BJ (cell line): ENCODE measurements at regions not wholly inside any gene's neighbourhood (a gene's known extent, or its start where the extent isn't known, plus 50 kb on each side); places are given as distances from the start of the nearest gene placed in this dataset.

Source experiments
- CTCF ChIA-PET: fragments of 350-600 bp; formaldehyde crosslinking; extraction: SDS; loops from one replicate; lab custom pipeline; 2021; ENCODE audit warnings: antibody characterized with exemption, inconsistent platforms; lab: Yijun Ruan, JAX
- POLR2A ChIA-PET: fragments of 300-600 bp; sonication (Branson Sonifier 250); formaldehyde crosslinking; extraction: SDS; loops from one replicate; lab custom pipeline; 2021; ENCODE audit warnings: antibody characterized with exemption; lab: Charles Lee
- DNase-seq: peaks from one replicate; pipeline ENCODE4 v3.0.0-alpha.2; 2011; ENCODE audit warnings: low read depth
- H3K27me3 ChIP-seq: 2 replicates; pipeline ENCODE4 v1.6.0; 2011; ENCODE audit warnings: low read length; ENCODE audit not compliant: control insufficient read depth, insufficient read depth
- H3K36me3 ChIP-seq: 2 replicates; pipeline ENCODE4 v1.5.1; 2011; ENCODE audit warnings: low read length; ENCODE audit not compliant: control insufficient read depth, insufficient read depth
- H3K4me3 ChIP-seq: 2 replicates; pipeline ENCODE4 v1.5.1; 2011; ENCODE audit warnings: low read depth, mild to moderate bottlenecking, control low read depth, low read length
- CTCF ChIP-seq: IDR thresholded peaks from 2 replicates; pipeline ENCODE4 v1.5.1; 2011; ENCODE audit warnings: low read depth, mild to moderate bottlenecking, control low read depth, inconsistent platforms, low read length, moderate library complexity; ENCODE audit not compliant: insufficient read depth

GRCh38 chrX:95823796-95824195 lies 860.8 kb upstream of the DIAPH2 start:
- no peak for DNase-seq
- POLR2A ChIA-PET = no interaction called here
- Histone ChIP-seq H3K4me3 (no peak overlapping the region), H3K27me3 (no peaks in the 10 kb centered on the region), H3K36me3 (no peaks in the 10 kb centered on the region)
- CTCF ChIA-PET = no interaction called here
- TF ChIP-seq CTCF = no peak

- no peak for DNase-seq
- ChIA-PET POLR2A (no interaction called here), CTCF (no interaction called here)
- no peaks in the 10 kb centered on the region for H3K36me3 ChIP-seq
- H3K27me3 ChIP-seq = no peaks in the 10 kb centered on the region
- no peak for TF ChIP-seq CTCF
- no peak overlapping the region for H3K4me3 ChIP-seq
Measured at GRCh38 chrX:95835223-95835622, 849.4 kb upstream of the DIAPH2 start.

- TF ChIP-seq CTCF = no peak
- DNase-seq = no peak
- H3K27me3 ChIP-seq = no peaks in the 10 kb centered on the region
- POLR2A ChIA-PET = no interaction called here
- no peaks in the 10 kb centered on the region for H3K36me3 ChIP-seq
- H3K4me3 ChIP-seq = no peak overlapping the region
- CTCF ChIA-PET = no interaction called here
Measured at GRCh38 chrX:95836517-95836916, 848.1 kb upstream of the DIAPH2 start.

GRCh38 chrX:95841863-95842262 lies 842.8 kb upstream of the DIAPH2 start:
- Histone ChIP-seq H3K4me3 (no peak overlapping the region), H3K27me3 (no peaks in the 10 kb centered on the region), H3K36me3 (no peaks in the 10 kb centered on the region)
- CTCF ChIA-PET = no interaction called here
- no peak for DNase-seq
- POLR2A ChIA-PET = no interaction called here
- no peak for TF ChIP-seq CTCF

- no peaks in the 10 kb centered on the region for H3K36me3 ChIP-seq
- no peak for TF ChIP-seq CTCF
- ChIA-PET CTCF (no interaction called here), POLR2A (no interaction called here)
- no peaks in the 10 kb centered on the region for H3K27me3 ChIP-seq
- no peak for DNase-seq
- H3K4me3 ChIP-seq = no peak overlapping the region
Measured at GRCh38 chrX:95860127-95860526, 824.5 kb upstream of the DIAPH2 start.

- H3K4me3 ChIP-seq = no peak overlapping the region
- ChIA-PET CTCF (no interaction called here), POLR2A (no interaction called here)
- no peaks in the 10 kb centered on the region for H3K27me3 ChIP-seq
- DNase-seq = no peak
- no peaks in the 10 kb centered on the region for H3K36me3 ChIP-seq
- TF ChIP-seq CTCF = no peak
Measured at GRCh38 chrX:95875661-95876060, 809.0 kb upstream of the DIAPH2 start.
